SH-SY5Y (cell line): ENCODE measurements at regions not wholly inside any gene's neighbourhood (a gene's known extent, or its start where the extent isn't known, plus 50 kb on each side); places are given as distances from the start of the nearest gene placed in this dataset.

Experiments used
- GATA2 ChIP-seq: IDR thresholded peaks from 2 replicates; pipeline ENCODE4 v1.6.1; 2011; ENCODE audit warnings: mild to moderate bottlenecking, low read depth, low read length
- GATA3 ChIP-seq: IDR thresholded peaks from 2 replicates; pipeline ENCODE4 v1.6.1; 2011; ENCODE audit warnings: low read depth, mild to moderate bottlenecking, low read length, moderate library complexity

- TF ChIP-seq GATA2: no peak
- TF ChIP-seq GATA3: no peak
Measured at GRCh38 chr11:82034527-82034926, 699.1 kb downstream of the FAM181B start.
